Osteocyte (in vitro differentiated cells): ENCODE measurements at regions not wholly inside any gene's neighbourhood (a gene's known extent, or its start where the extent isn't known, plus 50 kb on each side); places are given as distances from the start of the nearest gene placed in this dataset.
A peak's percentile ranks its signal among the peaks of the same experiment; 100 is the strongest.

Experiments
- DNase-seq: peaks from one replicate; pipeline ENCODE4 v3.0.0; 2021; ENCODE audit warnings: mixed read lengths; ENCODE audit not compliant: unreplicated experiment; ENCODE audit errors: extremely low spot score
- H3K27ac Mint-ChIP-seq: one replicate; pipeline ENCODE4 v1.8.0; 2021; ENCODE audit warnings: mild to moderate bottlenecking, mixed read lengths; ENCODE audit not compliant: unreplicated experiment
- H3K27me3 Mint-ChIP-seq: one replicate; pipeline ENCODE4 v1.8.0; 2021; ENCODE audit warnings: mixed read lengths; ENCODE audit not compliant: unreplicated experiment
- H3K36me3 Mint-ChIP-seq: one replicate; pipeline ENCODE4 v1.8.0; 2021; ENCODE audit warnings: mixed read lengths; ENCODE audit not compliant: unreplicated experiment
- H3K4me1 Mint-ChIP-seq: one replicate; pipeline ENCODE4 v1.8.0; 2021; ENCODE audit warnings: mixed read lengths; ENCODE audit not compliant: unreplicated experiment
- H3K4me3 Mint-ChIP-seq: one replicate; pipeline ENCODE4 v1.8.0; 2021; ENCODE audit warnings: mild to moderate bottlenecking, moderate library complexity, mixed read lengths; ENCODE audit not compliant: unreplicated experiment
- H3K9me3 Mint-ChIP-seq: one replicate; pipeline ENCODE4 v1.8.0; 2021; ENCODE audit warnings: mixed read lengths; ENCODE audit not compliant: unreplicated experiment
- TF ChIP-seq, protein P1 (sequence below): fragments of 200-600 bp; sonication (generic); IDR thresholded peaks from 2 replicates; pipeline ENCODE4 v1.5.0; 2021; ENCODE audit warnings: antibody characterized with exemption, mild to moderate bottlenecking, moderate library complexity

DNA sequence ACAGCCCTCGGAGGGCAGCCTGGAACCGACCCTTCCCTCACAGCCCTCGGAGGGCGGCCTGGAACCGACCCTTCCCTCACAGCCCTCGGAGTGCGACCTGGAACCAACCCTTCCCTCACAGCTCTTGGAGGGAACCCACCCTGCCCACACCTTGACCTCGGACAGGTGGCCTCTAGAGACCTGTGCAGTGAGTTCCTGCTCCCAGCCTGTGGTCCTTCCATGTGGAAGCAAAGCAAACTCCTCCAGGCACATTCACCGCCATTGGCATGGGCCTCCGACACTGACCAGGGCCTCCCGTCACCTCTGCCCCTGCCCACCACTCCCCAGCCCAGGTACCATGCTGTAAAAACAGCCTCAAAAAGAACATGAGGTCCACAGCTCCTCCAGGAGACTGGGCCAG is 272.1 kb downstream of the BRD1 start:
- H3K9me3 Mint-ChIP-seq: peaks cover 2% of the 10 kb centered on the region
- H3K4me1 Mint-ChIP-seq: no peaks in the 10 kb centered on the region

DNA sequence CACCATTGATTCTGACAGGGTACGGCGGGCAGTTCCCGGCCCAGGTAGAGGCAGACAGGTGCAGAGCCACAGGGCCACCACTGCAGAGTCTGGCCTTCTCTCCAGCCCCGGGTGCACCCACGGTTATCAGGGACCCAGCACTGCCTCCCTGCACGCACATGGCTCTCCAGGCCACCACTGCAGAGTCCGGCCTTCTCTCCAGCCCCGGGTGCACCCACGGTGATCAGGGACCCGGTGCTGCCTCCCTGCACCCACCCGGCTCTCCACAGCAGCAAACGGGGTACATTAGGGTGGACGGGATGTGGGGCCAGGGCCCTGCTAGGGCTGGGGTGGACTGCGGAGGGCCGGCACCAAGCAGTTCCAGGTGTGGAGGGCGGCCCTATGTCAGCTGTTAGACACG is 272.9 kb downstream of the BRD1 start:
- DNase-seq: no peak
- TF ChIP-seq, protein P1, sequence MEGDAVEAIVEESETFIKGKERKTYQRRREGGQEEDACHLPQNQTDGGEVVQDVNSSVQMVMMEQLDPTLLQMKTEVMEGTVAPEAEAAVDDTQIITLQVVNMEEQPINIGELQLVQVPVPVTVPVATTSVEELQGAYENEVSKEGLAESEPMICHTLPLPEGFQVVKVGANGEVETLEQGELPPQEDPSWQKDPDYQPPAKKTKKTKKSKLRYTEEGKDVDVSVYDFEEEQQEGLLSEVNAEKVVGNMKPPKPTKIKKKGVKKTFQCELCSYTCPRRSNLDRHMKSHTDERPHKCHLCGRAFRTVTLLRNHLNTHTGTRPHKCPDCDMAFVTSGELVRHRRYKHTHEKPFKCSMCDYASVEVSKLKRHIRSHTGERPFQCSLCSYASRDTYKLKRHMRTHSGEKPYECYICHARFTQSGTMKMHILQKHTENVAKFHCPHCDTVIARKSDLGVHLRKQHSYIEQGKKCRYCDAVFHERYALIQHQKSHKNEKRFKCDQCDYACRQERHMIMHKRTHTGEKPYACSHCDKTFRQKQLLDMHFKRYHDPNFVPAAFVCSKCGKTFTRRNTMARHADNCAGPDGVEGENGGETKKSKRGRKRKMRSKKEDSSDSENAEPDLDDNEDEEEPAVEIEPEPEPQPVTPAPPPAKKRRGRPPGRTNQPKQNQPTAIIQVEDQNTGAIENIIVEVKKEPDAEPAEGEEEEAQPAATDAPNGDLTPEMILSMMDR: no peak
- Mint-ChIP-seq H3K27ac (no peak overlapping the region), H3K27me3 (no peaks in the 10 kb centered on the region), H3K36me3 (no peaks in the 10 kb centered on the region), H3K4me3 (no peak overlapping the region), H3K9me3 (peaks cover 5% of the 10 kb centered on the region), H3K4me1 (no peaks in the 10 kb centered on the region)

More for the DNA sequence above, 272.1 kb downstream of the BRD1 start:
- DNase-seq: peak; percentile 78
- H3K27me3 Mint-ChIP-seq: no peaks in the 10 kb centered on the region
- TF ChIP-seq, protein P1: no peak
- no peaks in the 10 kb centered on the region for H3K36me3 Mint-ChIP-seq
- H3K27ac Mint-ChIP-seq: no peak overlapping the region
- H3K4me3 Mint-ChIP-seq: no peak overlapping the region

DNA sequence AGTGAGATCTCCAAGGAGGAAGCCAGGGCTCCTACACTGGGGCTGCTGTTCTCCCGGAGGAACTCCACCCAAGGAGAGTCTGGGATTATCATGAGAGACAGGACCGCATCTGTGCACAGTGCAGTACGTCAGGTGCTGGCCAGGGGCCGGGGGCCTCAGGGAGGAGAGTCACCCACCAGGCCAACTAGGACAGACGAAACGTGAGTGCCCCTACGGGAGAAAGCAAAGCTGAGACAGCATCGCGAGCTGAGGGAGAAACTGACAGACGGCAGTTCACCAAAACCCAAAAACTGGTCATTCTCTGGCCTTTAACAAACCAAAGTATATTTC is 273.4 kb downstream of the BRD1 start:
- H3K36me3 Mint-ChIP-seq: no peaks in the 10 kb centered on the region
- DNase-seq: no peak

DNA sequence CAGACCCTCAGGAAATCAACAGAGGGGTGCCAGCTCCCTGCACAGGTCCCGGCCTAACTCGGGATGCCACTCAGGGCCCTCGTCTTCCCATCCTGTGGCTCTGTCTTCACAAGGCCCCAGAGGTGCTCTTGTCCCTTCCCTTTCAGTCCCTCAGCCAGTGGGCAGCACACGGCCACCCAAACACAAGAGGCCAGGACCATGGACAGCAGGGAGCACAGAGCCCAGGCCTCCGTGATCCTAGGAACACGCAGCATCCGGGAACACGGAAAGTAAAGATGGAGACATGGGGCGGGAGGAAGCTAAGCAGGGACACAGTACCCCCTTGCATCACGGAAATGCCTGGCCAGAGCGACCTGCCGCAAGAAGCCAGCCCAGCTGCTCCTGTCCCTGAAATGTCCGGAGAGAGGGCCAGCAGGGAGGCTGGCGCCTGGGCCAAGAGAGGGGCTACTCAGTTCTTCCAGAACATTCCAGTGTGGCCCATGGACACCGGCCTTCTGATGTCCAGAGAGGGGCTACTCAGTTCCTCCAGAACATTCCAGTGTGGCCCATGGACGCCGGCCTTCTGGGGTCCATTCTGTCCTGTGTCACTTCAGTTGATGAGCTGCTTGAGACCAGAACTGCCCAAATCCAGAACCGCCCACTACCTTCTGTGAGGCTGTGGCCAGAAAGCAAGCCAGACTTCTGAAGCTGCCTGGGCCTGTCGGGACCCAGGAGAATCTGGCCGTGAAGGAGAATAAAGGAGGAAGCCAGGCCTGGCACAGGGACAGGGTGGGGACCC is 274.0 kb downstream of the BRD1 start:
- H3K36me3 Mint-ChIP-seq: no peaks in the 10 kb centered on the region
- H3K4me3 Mint-ChIP-seq: no peak overlapping the region
- TF ChIP-seq, protein P1: no peak
- H3K27me3 Mint-ChIP-seq: no peaks in the 10 kb centered on the region
- no peak for DNase-seq
- H3K4me1 Mint-ChIP-seq: no peaks in the 10 kb centered on the region
- H3K9me3 Mint-ChIP-seq: peaks cover 5% of the 10 kb centered on the region
- H3K27ac Mint-ChIP-seq: no peak overlapping the region

More for the DNA sequence above, 273.4 kb downstream of the BRD1 start:
- H3K4me3 Mint-ChIP-seq: no peak overlapping the region
- TF ChIP-seq, protein P1: no peak
- no peaks in the 10 kb centered on the region for H3K4me1 Mint-ChIP-seq
- H3K9me3 Mint-ChIP-seq: peaks cover 5% of the 10 kb centered on the region
- H3K27ac Mint-ChIP-seq: no peak overlapping the region
- no peaks in the 10 kb centered on the region for H3K27me3 Mint-ChIP-seq

DNA sequence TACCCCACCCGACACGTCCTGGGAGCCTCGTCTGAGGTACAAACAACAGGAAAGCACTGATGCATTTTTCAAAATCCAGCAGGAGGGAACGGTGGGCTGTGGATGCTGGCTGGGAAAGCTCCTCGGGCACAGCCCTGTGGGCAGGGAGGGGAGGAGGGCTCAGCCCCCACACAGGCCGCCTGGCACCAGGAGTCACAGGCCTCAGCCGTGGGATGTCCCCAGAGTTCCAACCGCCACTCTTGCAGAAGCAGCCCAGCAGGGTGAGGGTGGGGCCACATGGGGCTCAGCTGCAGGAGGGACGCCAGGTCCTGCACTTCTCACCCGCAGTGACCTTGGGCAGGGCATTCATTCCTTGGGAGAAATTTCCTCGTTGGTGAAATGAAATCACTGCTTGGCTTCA is 274.6 kb downstream of the BRD1 start:
- H3K4me3 Mint-ChIP-seq: no peak overlapping the region
- no peaks in the 10 kb centered on the region for H3K4me1 Mint-ChIP-seq
- no peak for DNase-seq
- no peak overlapping the region for H3K27ac Mint-ChIP-seq
- TF ChIP-seq, protein P1: no peak
- H3K27me3 Mint-ChIP-seq: no peaks in the 10 kb centered on the region
- H3K36me3 Mint-ChIP-seq: no peaks in the 10 kb centered on the region
- peaks cover 5% of the 10 kb centered on the region for H3K9me3 Mint-ChIP-seq
